ENCODE measurements at regions not wholly inside any gene's neighbourhood (a gene's known extent, or its start where the extent isn't known, plus 50 kb on each side); places are given as distances from the start of the nearest gene placed in this dataset.

GRCh38 chr2:119063177-119063576, 95.4 kb downstream of the C1QL2 start:
- no peak for DNase-seq
- Histone ChIP-seq H3K4me1 (ENCODE audit: insufficient read depth, low read length) (no peaks in the 10 kb centered on the region), H3K36me3 (ENCODE audit: insufficient read depth, low read length) (no peaks in the 10 kb centered on the region), H3K27me3 (ENCODE audit: insufficient read depth, low read length) (no peaks in the 10 kb centered on the region), H3K27ac (ENCODE audit: low read depth, low read length) (no peak overlapping the region), H3K4me3 (ENCODE audit: low read length in 2 of 2) (no peak overlapping the region), H3K9me3 (ENCODE audit: control insufficient read depth in 1 of 2, low read length in 2 of 2) (no peaks in the 10 kb centered on the region)
- ChIA-PET CTCF (ENCODE audit: partially characterized antibody) (no interaction called here), POLR2A (ENCODE audit: partially characterized antibody) (no interaction called here)
- Mint-ChIP-seq H3K4me3 (no peak overlapping the region), H3K36me3 (no peaks in the 10 kb centered on the region), H3K27me3 (no peaks in the 10 kb centered on the region), H3K27ac (no peak overlapping the region), H3K4me1 (no peaks in the 10 kb centered on the region), H3K9me3 (peaks cover 0 to 4% (median 0%) of the 10 kb centered on the region in 8 donors)
- intact Hi-C loops (cut with micrococcal nuclease), result no loop called here

DNA sequence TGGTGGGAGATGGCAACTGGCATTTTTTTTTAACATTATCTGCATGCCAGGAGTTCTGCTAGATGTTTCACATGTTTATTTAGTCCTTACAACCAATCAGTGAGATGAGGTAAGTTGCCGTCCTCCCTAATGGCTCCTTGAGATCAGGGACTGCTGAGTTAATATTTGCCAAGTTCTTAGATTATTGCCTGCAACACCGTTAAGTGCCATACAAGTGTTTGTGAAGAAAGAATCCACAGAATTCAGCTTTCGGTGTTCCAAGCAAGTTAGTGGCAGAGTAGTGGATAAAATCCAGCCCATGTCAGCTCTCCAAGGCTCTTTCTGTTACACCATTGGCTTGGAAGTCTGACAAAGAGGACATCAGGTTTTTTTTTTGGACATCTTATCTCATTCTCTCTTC, 95.9 kb downstream of the C1QL2 start:
- Histone ChIP-seq H3K27me3 (ENCODE audit: insufficient read depth, low read length) (no peaks in the 10 kb centered on the region), H3K36me3 (ENCODE audit: insufficient read depth, low read length) (no peaks in the 10 kb centered on the region), H3K4me1 (ENCODE audit: insufficient read depth, low read length) (no peaks in the 10 kb centered on the region), H3K4me3 (ENCODE audit: low read length in 2 of 2) (no peak overlapping the region), H3K27ac (ENCODE audit: low read depth, low read length) (no peak overlapping the region), H3K9me3 (ENCODE audit: control insufficient read depth in 1 of 2, low read length in 2 of 2) (no peaks in the 10 kb centered on the region)
- no peaks in the 10 kb centered on the region for H3K4me1 Mint-ChIP-seq
- H3K9me3 Mint-ChIP-seq, result peaks cover 0 to 4% (median 0%) of the 10 kb centered on the region in 8 donors
- no peaks in the 10 kb centered on the region for H3K36me3 Mint-ChIP-seq
- H3K27me3 Mint-ChIP-seq, result no peaks in the 10 kb centered on the region
- POLR2A ChIA-PET (ENCODE audit: partially characterized antibody), result no interaction called here
- no peak overlapping the region for H3K27ac Mint-ChIP-seq
- CTCF ChIA-PET (ENCODE audit: partially characterized antibody), result no interaction called here
- no peak for DNase-seq
- H3K4me3 Mint-ChIP-seq, result no peak overlapping the region
- intact Hi-C loops (cut with micrococcal nuclease), result no loop called here

- no peak for DNase-seq
- Mint-ChIP-seq H3K4me3 (no peak overlapping the region), H3K27ac (no peak overlapping the region), H3K27me3 (no peaks in the 10 kb centered on the region), H3K36me3 (no peaks in the 10 kb centered on the region), H3K9me3 (peaks cover 0 to 4% (median 0%) of the 10 kb centered on the region in 8 donors), H3K4me1 (no peaks in the 10 kb centered on the region)
- Histone ChIP-seq H3K36me3 (ENCODE audit: insufficient read depth, low read length) (no peaks in the 10 kb centered on the region), H3K9me3 (ENCODE audit: control insufficient read depth in 1 of 2, low read length in 2 of 2) (no peaks in the 10 kb centered on the region), H3K4me1 (ENCODE audit: insufficient read depth, low read length) (no peaks in the 10 kb centered on the region), H3K4me3 (ENCODE audit: low read length in 2 of 2) (no peak overlapping the region), H3K27me3 (ENCODE audit: insufficient read depth, low read length) (no peaks in the 10 kb centered on the region), H3K27ac (ENCODE audit: low read depth, low read length) (no peak overlapping the region)
- intact Hi-C loops (cut with micrococcal nuclease), result no loop called here
- ChIA-PET POLR2A (ENCODE audit: partially characterized antibody) (no interaction called here), CTCF (ENCODE audit: partially characterized antibody) (no interaction called here)
Observed at GRCh38 chr2:119062179-119062578, 96.4 kb downstream of the C1QL2 start.

GRCh38 chr2:119059940-119060339, 98.6 kb downstream of the C1QL2 start:
- Histone ChIP-seq H3K9me3 (ENCODE audit: control insufficient read depth in 1 of 2, low read length in 2 of 2) (no peaks in the 10 kb centered on the region), H3K4me1 (ENCODE audit: insufficient read depth, low read length) (no peaks in the 10 kb centered on the region), H3K27ac (ENCODE audit: low read depth, low read length) (no peak overlapping the region), H3K4me3 (ENCODE audit: low read length in 2 of 2) (no peak overlapping the region), H3K36me3 (ENCODE audit: insufficient read depth, low read length) (no peaks in the 10 kb centered on the region), H3K27me3 (ENCODE audit: insufficient read depth, low read length) (no peaks in the 10 kb centered on the region)
- ChIA-PET CTCF (ENCODE audit: partially characterized antibody) (no interaction called here), POLR2A (ENCODE audit: partially characterized antibody) (no interaction called here)
- H3K9me3 Mint-ChIP-seq, result peaks cover 0 to 8% (median 4%) of the 10 kb centered on the region in 8 donors
- no peak overlapping the region for H3K4me3 Mint-ChIP-seq
- no peaks in the 10 kb centered on the region for H3K4me1 Mint-ChIP-seq
- H3K27me3 Mint-ChIP-seq, result no peaks in the 10 kb centered on the region
- no peak for DNase-seq
- H3K36me3 Mint-ChIP-seq, result no peaks in the 10 kb centered on the region
- no peak overlapping the region for H3K27ac Mint-ChIP-seq
- intact Hi-C loops (cut with micrococcal nuclease), result no loop called here

GRCh38 chr2:119059287-119059686, 99.3 kb downstream of the C1QL2 start:
- POLR2A ChIA-PET (ENCODE audit: partially characterized antibody), result no interaction called here
- Histone ChIP-seq H3K9me3 (ENCODE audit: control insufficient read depth in 1 of 2, low read length in 2 of 2) (no peaks in the 10 kb centered on the region), H3K4me1 (ENCODE audit: insufficient read depth, low read length) (no peaks in the 10 kb centered on the region), H3K27me3 (ENCODE audit: insufficient read depth, low read length) (no peaks in the 10 kb centered on the region), H3K4me3 (ENCODE audit: low read length in 2 of 2) (no peak overlapping the region), H3K27ac (ENCODE audit: low read depth, low read length) (no peak overlapping the region), H3K36me3 (ENCODE audit: insufficient read depth, low read length) (no peaks in the 10 kb centered on the region)
- Mint-ChIP-seq H3K4me1 (no peaks in the 10 kb centered on the region), H3K9me3 (peaks cover 0 to 15% (median 7%) of the 10 kb centered on the region in 8 donors), H3K27ac (no peak overlapping the region), H3K27me3 (no peaks in the 10 kb centered on the region), H3K36me3 (no peaks in the 10 kb centered on the region), H3K4me3 (no peak overlapping the region)
- DNase-seq, result no peak
- intact Hi-C loops (cut with micrococcal nuclease), result no loop called here
- CTCF ChIA-PET (ENCODE audit: partially characterized antibody), result no interaction called here

DNA sequence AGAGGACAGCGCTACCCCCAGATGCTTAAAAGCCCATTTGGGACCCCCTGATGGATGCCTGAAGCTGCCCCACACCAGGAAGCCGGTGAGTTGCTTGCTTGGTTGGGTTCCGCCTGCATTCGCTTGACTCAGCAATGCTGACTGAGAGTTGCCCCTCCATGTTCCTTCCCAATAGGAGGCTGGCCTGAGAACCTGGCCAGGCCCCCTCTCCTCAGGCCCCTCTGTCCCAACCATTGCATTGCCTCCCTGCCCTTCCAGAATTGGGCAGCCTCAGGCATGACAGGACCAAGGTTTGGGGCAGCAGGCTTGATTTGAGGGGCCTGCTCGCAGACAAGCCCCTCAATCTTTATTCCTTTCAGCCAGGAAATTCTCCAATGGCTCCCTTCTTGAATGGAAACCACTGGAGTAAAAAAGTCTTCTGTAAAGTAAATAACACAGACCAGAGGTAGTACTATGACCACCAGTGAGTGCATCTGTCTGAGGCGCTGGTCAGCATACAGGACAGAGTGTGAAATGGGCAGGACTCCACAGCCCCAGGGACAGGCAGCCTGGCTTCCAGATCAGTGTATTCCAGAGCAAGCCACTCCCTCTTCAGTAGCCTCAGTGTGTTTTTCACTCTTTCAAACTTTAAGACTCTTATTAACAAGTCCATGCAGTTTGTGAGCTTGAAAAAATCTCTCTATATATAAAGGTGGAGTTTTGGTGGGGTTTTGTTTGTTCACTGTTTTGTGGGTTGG, 104.7 kb downstream of the C1QL2 start:
- no peaks in the 10 kb centered on the region for H3K4me1 ChIP-seq (ENCODE audit: insufficient read depth, low read length)
- H3K4me1 Mint-ChIP-seq, result no peaks in the 10 kb centered on the region
- H3K4me3 ChIP-seq (ENCODE audit: low read length in 2 of 2), result no peak overlapping the region
- no peak overlapping the region for H3K27ac Mint-ChIP-seq
- no peak for DNase-seq
- POLR2A ChIA-PET (ENCODE audit: partially characterized antibody), result interaction anchor here (0.6 kb wide), 1 partner anchor 870 kb away, joined by 3 read pairs; no protein-coding TSS in a partner anchor
- H3K9me3 ChIP-seq (ENCODE audit: control insufficient read depth in 1 of 2, low read length in 2 of 2), result no peaks in the 10 kb centered on the region
- no peaks in the 10 kb centered on the region for H3K27me3 ChIP-seq (ENCODE audit: insufficient read depth, low read length)
- no peak overlapping the region for H3K27ac ChIP-seq (ENCODE audit: low read depth, low read length)
- H3K36me3 ChIP-seq (ENCODE audit: insufficient read depth, low read length), result no peaks in the 10 kb centered on the region
- H3K36me3 Mint-ChIP-seq, result no peaks in the 10 kb centered on the region
- peaks cover 2 to 8% of the 10 kb centered on the region in 2 donors for H3K27me3 Mint-ChIP-seq
- H3K9me3 Mint-ChIP-seq, result peaks cover 0 to 21% (median 12%) of the 10 kb centered on the region in 8 donors
- CTCF ChIA-PET (ENCODE audit: partially characterized antibody), result no interaction called here
- peak overlapping the region in 1 of 8 donors; percentile 11 for H3K4me3 Mint-ChIP-seq
- intact Hi-C loops (cut with micrococcal nuclease), result no loop called here

GRCh38 chr2:119051263-119051662, 107.3 kb downstream of the C1QL2 start:
- H3K27me3 ChIP-seq (ENCODE audit: insufficient read depth, low read length), result no peaks in the 10 kb centered on the region
- H3K36me3 ChIP-seq (ENCODE audit: insufficient read depth, low read length), result no peaks in the 10 kb centered on the region
- CTCF ChIA-PET (ENCODE audit: partially characterized antibody), result no interaction called here
- intact Hi-C loops (cut with micrococcal nuclease), result no loop called here
- no peaks in the 10 kb centered on the region for H3K36me3 Mint-ChIP-seq
- POLR2A ChIA-PET (ENCODE audit: partially characterized antibody), result no interaction called here
- no peaks in the 10 kb centered on the region for H3K9me3 ChIP-seq (ENCODE audit: control insufficient read depth in 1 of 2, low read length in 2 of 2)
- no peak overlapping the region for H3K4me3 ChIP-seq (ENCODE audit: low read length in 2 of 2)
- no peak overlapping the region for H3K27ac Mint-ChIP-seq
- no peaks in the 10 kb centered on the region for H3K4me1 Mint-ChIP-seq
- H3K27me3 Mint-ChIP-seq, result peaks cover 4 to 11% of the 10 kb centered on the region in 2 donors
- no peak overlapping the region for H3K4me3 Mint-ChIP-seq
- DNase-seq, result no peak
- peaks cover 0 to 21% (median 10%) of the 10 kb centered on the region in 8 donors for H3K9me3 Mint-ChIP-seq
- H3K4me1 ChIP-seq (ENCODE audit: insufficient read depth, low read length), result no peaks in the 10 kb centered on the region
- no peak overlapping the region for H3K27ac ChIP-seq (ENCODE audit: low read depth, low read length)

Data from CD4-positive, alpha-beta memory T cell (primary cell).